Activated T-cell treated with anti-CD3 and anti-CD28 coated beads, Interleukin-2, amount 50 U/mL, for 24 hours (primary cell): ENCODE measurements at regions not wholly inside any gene's neighbourhood (a gene's known extent, or its start where the extent isn't known, plus 50 kb on each side); places are given as distances from the start of the nearest gene placed in this dataset.
A peak's percentile ranks its signal among the peaks of the same experiment; 100 is the strongest.

Experiments
- DNase-seq: peaks from one replicate; pipeline ENCODE4 v3.0.0-alpha.2; 2020
- H3K27ac Mint-ChIP-seq: 2 replicates; pipeline ENCODE4 v1.8.0; 2020; ENCODE audit warnings: mild to moderate bottlenecking, mixed read lengths
- H3K27me3 Mint-ChIP-seq: 2 replicates; pipeline ENCODE4 v1.8.0; 2020; ENCODE audit warnings: mixed read lengths
- H3K36me3 Mint-ChIP-seq: 2 replicates; pipeline ENCODE4 v1.8.0; 2020; ENCODE audit warnings: low read depth, mixed read lengths
- H3K4me1 Mint-ChIP-seq: 2 replicates; pipeline ENCODE4 v1.8.0; 2020; ENCODE audit warnings: low read depth, mixed read lengths
- H3K4me3 Mint-ChIP-seq: 2 replicates; pipeline ENCODE4 v1.8.0; 2020; ENCODE audit warnings: mild to moderate bottlenecking, moderate library complexity, mixed read lengths
- H3K9me3 Mint-ChIP-seq: 2 replicates; pipeline ENCODE4 v1.8.0; 2020; ENCODE audit warnings: mixed read lengths

GRCh38 chr6:15131234-15131633, 114.6 kb upstream of the JARID2 start:
- DNase-seq, result no peak
- Mint-ChIP-seq H3K9me3 (no peaks in the 10 kb centered on the region), H3K27me3 (no peaks in the 10 kb centered on the region), H3K27ac (no peak overlapping the region), H3K4me1 (peaks cover 35% of the 10 kb centered on the region), H3K4me3 (no peak overlapping the region), H3K36me3 (no peaks in the 10 kb centered on the region)

DNA sequence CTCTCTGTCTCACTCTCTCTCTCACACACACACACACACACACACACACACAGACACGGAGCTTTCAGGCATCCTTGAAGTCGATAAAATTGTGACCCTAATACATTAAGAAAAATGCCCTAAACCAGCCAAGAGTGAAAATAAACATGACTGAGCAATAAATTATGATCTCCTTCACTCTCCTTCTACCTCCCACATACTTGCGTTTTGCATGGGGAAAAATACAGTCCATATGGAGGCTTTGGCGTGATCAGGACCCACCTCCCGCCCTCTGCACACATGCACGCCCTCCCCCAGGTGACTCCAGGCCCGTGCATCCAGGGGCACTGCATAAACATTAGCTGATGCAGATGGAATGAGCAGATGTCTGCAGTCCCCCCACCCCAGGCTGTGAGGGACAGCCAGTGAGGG, 114.2 kb upstream of the JARID2 start:
- Mint-ChIP-seq H3K27ac (no peak overlapping the region), H3K4me3 (no peak overlapping the region)

GRCh38 chr6:15132167-15132566, 113.7 kb upstream of the JARID2 start:
- Mint-ChIP-seq H3K27ac (no peak overlapping the region), H3K9me3 (no peaks in the 10 kb centered on the region), H3K4me3 (no peak overlapping the region), H3K36me3 (no peaks in the 10 kb centered on the region), H3K4me1 (peaks cover 39% of the 10 kb centered on the region), H3K27me3 (no peaks in the 10 kb centered on the region)
- no peak for DNase-seq

More for the DNA sequence above, 114.2 kb upstream of the JARID2 start:
- H3K36me3 Mint-ChIP-seq, result no peaks in the 10 kb centered on the region
- no peaks in the 10 kb centered on the region for H3K9me3 Mint-ChIP-seq
- peaks cover 35% of the 10 kb centered on the region for H3K4me1 Mint-ChIP-seq
- no peak for DNase-seq
- no peaks in the 10 kb centered on the region for H3K27me3 Mint-ChIP-seq

DNA sequence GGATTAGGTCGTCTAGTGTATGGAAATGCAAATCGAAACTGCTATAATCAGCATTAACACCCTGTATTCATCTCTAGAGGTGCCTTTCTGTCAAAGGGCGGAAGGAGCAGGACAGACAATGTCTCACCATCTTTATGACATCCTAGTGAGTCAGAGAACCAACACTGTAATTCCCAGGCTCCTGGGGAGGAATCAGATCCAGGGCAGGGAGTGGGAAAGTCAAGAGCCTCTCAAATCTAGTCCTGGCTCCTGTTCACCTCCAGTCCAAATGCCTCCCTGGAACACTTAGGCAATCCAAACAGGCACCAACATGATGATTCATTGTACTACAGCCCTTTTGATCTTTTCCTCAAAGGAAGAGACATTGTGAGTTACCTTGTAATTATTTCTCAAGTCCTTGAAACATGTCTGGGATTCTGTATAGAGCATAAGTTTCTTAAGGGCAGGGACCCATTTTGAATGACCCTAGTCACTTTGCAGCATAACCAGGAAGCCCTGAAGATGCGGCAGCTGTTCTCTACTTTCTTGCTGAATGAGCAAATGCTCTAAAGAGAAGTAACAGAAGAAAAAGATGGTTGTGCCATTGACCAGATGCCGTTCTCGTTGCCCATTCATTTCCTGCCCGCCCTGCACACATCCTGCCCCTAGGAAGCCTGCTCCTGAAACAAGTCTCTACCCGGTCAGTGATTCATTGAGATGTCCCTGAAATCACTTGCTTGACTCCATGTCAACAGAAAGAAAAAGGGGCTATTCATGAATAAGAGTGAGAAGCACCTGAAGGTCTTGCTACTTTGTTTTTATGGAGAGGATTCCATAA, 112.8 kb upstream of the JARID2 start:
- Mint-ChIP-seq H3K9me3 (no peaks in the 10 kb centered on the region), H3K4me3 (no peak overlapping the region), H3K36me3 (no peaks in the 10 kb centered on the region), H3K4me1 (peaks cover 44% of the 10 kb centered on the region), H3K27me3 (no peaks in the 10 kb centered on the region), H3K27ac (no peak overlapping the region)
- DNase-seq, result no peak

- Mint-ChIP-seq H3K4me1 (peaks cover 20% of the 10 kb centered on the region), H3K4me3 (no peak overlapping the region), H3K9me3 (no peaks in the 10 kb centered on the region), H3K27me3 (no peaks in the 10 kb centered on the region), H3K36me3 (no peaks in the 10 kb centered on the region), H3K27ac (no peak overlapping the region)
- no peak for DNase-seq
These were observed 108.8 kb upstream of the JARID2 start for GRCh38 chr6:15137086-15137485.

DNA sequence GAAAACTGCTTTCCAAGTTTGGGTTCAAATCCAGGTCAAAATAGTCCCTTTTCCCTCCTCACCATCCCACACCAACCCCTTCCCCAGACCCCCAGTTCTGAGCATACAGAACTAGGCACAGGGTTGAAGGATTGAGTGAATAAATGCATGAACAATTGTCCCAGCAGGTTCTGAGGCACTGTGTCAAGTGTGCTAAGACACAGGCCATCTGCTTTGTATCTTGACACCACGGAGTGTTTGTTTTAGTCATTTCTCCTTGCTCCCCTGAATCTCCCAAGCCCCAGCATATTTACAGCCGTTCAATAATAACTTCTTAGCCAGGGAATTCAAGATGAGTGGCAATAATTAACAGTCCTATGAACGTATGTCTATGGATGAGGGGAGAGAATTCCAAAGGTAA, 102.8 kb upstream of the JARID2 start:
- no peak overlapping the region for H3K27ac Mint-ChIP-seq
- H3K4me1 Mint-ChIP-seq, result no peaks in the 10 kb centered on the region
- H3K36me3 Mint-ChIP-seq, result no peaks in the 10 kb centered on the region
- no peak overlapping the region for H3K4me3 Mint-ChIP-seq
- no peaks in the 10 kb centered on the region for H3K9me3 Mint-ChIP-seq
- H3K27me3 Mint-ChIP-seq, result no peaks in the 10 kb centered on the region
- no peak for DNase-seq

DNA sequence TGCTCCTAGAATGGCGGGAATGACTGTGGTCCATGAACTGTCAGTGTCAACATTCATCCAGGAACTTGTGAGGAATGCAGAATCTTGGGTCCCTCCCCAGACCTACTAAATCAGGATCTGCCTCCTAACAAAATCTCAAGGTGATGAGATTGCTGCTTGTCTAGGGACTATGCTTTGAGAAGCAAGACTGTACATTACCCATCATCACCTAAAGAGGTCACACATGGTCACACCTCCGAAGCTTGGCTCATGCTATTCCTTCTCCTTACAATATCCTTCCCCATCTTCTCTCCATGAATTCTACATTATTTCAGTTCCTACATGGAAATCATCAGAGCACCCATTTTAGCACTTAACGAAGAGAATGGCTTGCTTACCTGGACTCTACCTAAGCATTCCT, 102.3 kb upstream of the JARID2 start:
- H3K9me3 Mint-ChIP-seq, result no peaks in the 10 kb centered on the region
- H3K36me3 Mint-ChIP-seq, result no peaks in the 10 kb centered on the region
- DNase-seq, result no peak
- no peaks in the 10 kb centered on the region for H3K4me1 Mint-ChIP-seq
- no peaks in the 10 kb centered on the region for H3K27me3 Mint-ChIP-seq
- H3K4me3 Mint-ChIP-seq, result no peak overlapping the region
- no peak overlapping the region for H3K27ac Mint-ChIP-seq

DNA sequence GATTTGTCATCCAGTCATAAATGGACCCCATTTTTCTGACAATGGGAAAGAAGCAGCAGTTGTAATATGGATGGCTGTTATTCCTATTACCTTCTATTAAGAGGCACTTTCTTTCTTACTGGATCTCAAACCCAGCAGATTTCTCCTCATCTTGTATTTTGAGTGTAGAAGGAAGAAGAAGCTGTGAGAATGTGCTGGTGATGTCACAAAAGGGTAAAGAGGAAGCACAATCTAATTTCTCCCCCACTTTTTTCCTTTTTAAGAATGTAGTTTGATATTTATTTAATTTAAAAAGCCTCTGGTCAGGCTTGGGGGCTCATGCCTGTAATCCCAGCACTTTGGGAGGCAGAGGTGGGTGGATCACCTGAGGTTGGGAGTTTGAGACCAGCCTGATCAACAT, 100.0 kb upstream of the JARID2 start:
- Mint-ChIP-seq H3K36me3 (no peaks in the 10 kb centered on the region), H3K9me3 (no peaks in the 10 kb centered on the region), H3K4me1 (peaks cover 3% of the 10 kb centered on the region), H3K4me3 (no peak overlapping the region), H3K27ac (no peak overlapping the region), H3K27me3 (no peaks in the 10 kb centered on the region)
- DNase-seq, result no peak

DNA sequence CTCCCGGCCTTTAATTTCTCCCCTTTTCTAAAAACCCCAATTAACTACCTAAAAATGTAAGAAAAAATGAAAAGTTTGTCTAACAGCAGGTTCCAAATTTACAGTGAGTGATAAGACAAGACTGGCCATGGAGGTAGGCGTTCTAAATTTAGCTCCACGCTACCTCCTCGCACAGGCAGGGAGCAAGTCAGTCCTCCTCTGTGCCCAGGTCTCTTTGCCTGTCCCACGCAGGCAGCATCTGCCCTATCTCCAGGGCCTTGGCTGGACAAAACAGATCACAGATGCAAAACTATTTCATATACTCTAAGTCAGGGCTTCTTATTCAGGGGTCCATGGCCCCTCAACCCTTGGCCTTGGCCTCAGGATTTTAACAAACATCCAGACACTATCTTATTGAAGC, 98.0 kb upstream of the JARID2 start:
- no peaks in the 10 kb centered on the region for H3K9me3 Mint-ChIP-seq
- no peaks in the 10 kb centered on the region for H3K36me3 Mint-ChIP-seq
- H3K27me3 Mint-ChIP-seq, result no peaks in the 10 kb centered on the region
- no peak for DNase-seq
- peaks cover 3% of the 10 kb centered on the region for H3K4me1 Mint-ChIP-seq
- H3K4me3 Mint-ChIP-seq, result no peak overlapping the region
- no peak overlapping the region for H3K27ac Mint-ChIP-seq

- H3K27ac Mint-ChIP-seq, result peak overlapping the region; percentile 22
- no peaks in the 10 kb centered on the region for H3K36me3 Mint-ChIP-seq
- H3K9me3 Mint-ChIP-seq, result no peaks in the 10 kb centered on the region
- DNase-seq, result no peak
- no peaks in the 10 kb centered on the region for H3K27me3 Mint-ChIP-seq
- H3K4me3 Mint-ChIP-seq, result no peak overlapping the region
- H3K4me1 Mint-ChIP-seq, result peaks cover 3% of the 10 kb centered on the region
These were observed 97.4 kb upstream of the JARID2 start for GRCh38 chr6:15148356-15148946.

- H3K4me3 Mint-ChIP-seq, result no peak overlapping the region
- no peaks in the 10 kb centered on the region for H3K9me3 Mint-ChIP-seq
- no peak overlapping the region for H3K27ac Mint-ChIP-seq
- no peaks in the 10 kb centered on the region for H3K36me3 Mint-ChIP-seq
- no peaks in the 10 kb centered on the region for H3K27me3 Mint-ChIP-seq
- DNase-seq, result no peak
- H3K4me1 Mint-ChIP-seq, result peaks cover 3% of the 10 kb centered on the region
These were observed 95.7 kb upstream of the JARID2 start for GRCh38 chr6:15150207-15150606.

DNA sequence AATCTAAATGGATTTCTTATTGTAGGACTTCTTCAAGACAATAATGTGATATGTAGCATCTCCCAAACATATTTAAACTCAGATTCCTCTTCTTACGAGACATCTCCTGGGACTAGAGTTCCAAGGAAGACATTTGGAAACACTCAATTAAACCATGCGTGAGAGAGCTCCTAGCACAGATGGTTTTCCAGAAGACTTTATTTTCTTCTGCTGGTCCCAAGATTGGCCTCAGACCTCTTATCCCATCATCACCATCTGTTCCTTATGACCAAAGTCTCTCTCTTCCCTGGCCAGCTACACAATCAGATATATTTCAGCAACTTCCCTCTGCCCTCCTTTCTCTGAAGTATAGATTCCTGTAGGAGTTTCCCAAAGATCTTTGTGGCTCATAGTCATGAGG, 93.2 kb upstream of the JARID2 start:
- no peak overlapping the region for H3K4me3 Mint-ChIP-seq
- no peaks in the 10 kb centered on the region for H3K27me3 Mint-ChIP-seq
- H3K36me3 Mint-ChIP-seq, result no peaks in the 10 kb centered on the region
- H3K27ac Mint-ChIP-seq, result no peak overlapping the region
- H3K9me3 Mint-ChIP-seq, result no peaks in the 10 kb centered on the region
- peaks cover 3% of the 10 kb centered on the region for H3K4me1 Mint-ChIP-seq
- DNase-seq, result no peak

- peaks cover 3% of the 10 kb centered on the region for H3K4me1 Mint-ChIP-seq
- no peak overlapping the region for H3K27ac Mint-ChIP-seq
- H3K27me3 Mint-ChIP-seq, result no peaks in the 10 kb centered on the region
- no peak overlapping the region for H3K4me3 Mint-ChIP-seq
- H3K36me3 Mint-ChIP-seq, result no peaks in the 10 kb centered on the region
- no peaks in the 10 kb centered on the region for H3K9me3 Mint-ChIP-seq
- DNase-seq, result no peak
These were observed 92.7 kb upstream of the JARID2 start for GRCh38 chr6:15153191-15153590.

- DNase-seq, result no peak
- no peak overlapping the region for H3K4me3 Mint-ChIP-seq
- no peaks in the 10 kb centered on the region for H3K9me3 Mint-ChIP-seq
- H3K36me3 Mint-ChIP-seq, result no peaks in the 10 kb centered on the region
- no peaks in the 10 kb centered on the region for H3K27me3 Mint-ChIP-seq
- H3K4me1 Mint-ChIP-seq, result no peaks in the 10 kb centered on the region
- H3K27ac Mint-ChIP-seq, result no peak overlapping the region
These were observed 88.4 kb upstream of the JARID2 start for GRCh38 chr6:15157479-15157878.

GRCh38 chr6:15158821-15159619, 86.8 kb upstream of the JARID2 start:
- Mint-ChIP-seq H3K9me3 (no peaks in the 10 kb centered on the region), H3K27ac (no peak overlapping the region), H3K4me1 (no peaks in the 10 kb centered on the region), H3K4me3 (no peak overlapping the region), H3K36me3 (no peaks in the 10 kb centered on the region), H3K27me3 (no peaks in the 10 kb centered on the region)
- no peak for DNase-seq
